Ascending aorta (tissue), 2 donors: ENCODE measurements at regions not wholly inside any gene's neighbourhood (a gene's known extent, or its start where the extent isn't known, plus 50 kb on each side); places are given as distances from the start of the nearest gene placed in this dataset.

ENCODE experiments used
- DNase-seq, 2 donors: peaks; one replicate each; pipeline ENCODE4 v3.0.0-alpha.2; 2019; ENCODE audit warnings: low spot score in 2 of 2
- H3K27ac ChIP-seq, 2 donors: fragments of 200-600 bp; sonication (generic); one replicate each; pipeline ENCODE4 v1.5.1; 2016 to 2017; ENCODE audit warnings: mild to moderate bottlenecking in 1 of 2
- H3K27me3 ChIP-seq: fragments of 200-600 bp; sonication (generic); one replicate; pipeline ENCODE4 v1.5.1; 2017
- H3K36me3 ChIP-seq, 2 donors: fragments of 200-600 bp; sonication (generic); one replicate each; pipeline ENCODE4 v1.5.1; 2016
- H3K4me1 ChIP-seq, 2 donors: fragments of 200-600 bp; sonication (generic); one replicate each; pipeline ENCODE4 v1.5.1; 2016 to 2017; ENCODE audit warnings: mild to moderate bottlenecking in 1 of 2
- H3K4me3 ChIP-seq, 2 donors: fragments of 200-600 bp; sonication (generic); one replicate each; pipeline ENCODE4 v1.5.1; 2016 to 2017; ENCODE audit warnings: mild to moderate bottlenecking in 1 of 2
- H3K9me3 ChIP-seq, 2 donors: fragments of 200-600 bp; sonication (generic); one replicate each; pipeline ENCODE4 v1.5.1; 2016
- CTCF ChIP-seq, 3 experiments: fragments of 200-600 bp in 2 of 3; fragments of 450-650 bp in 1 of 3; sonication (generic) in 2 of 3; IDR thresholded peaks; one replicate each; pipeline ENCODE4 v1.5.1; 2016 to 2019; ENCODE audit warnings: antibody characterized with exemption in 3 of 3, mild to moderate bottlenecking in 1 of 3, moderate library complexity in 1 of 3
- intact Hi-C: fragments of 100-400 bp; cut with DNase I; formaldehyde crosslinking; loops from one replicate; pipeline ENCODE4 v1.15.1; 2023

GRCh38 chr12:126506426-126507182 lies 1441.4 kb downstream of the AACS start:
- H3K4me1 ChIP-seq = no peaks in the 10 kb centered on the region
- H3K36me3 ChIP-seq = no peaks in the 10 kb centered on the region
- no peak overlapping the region for H3K27ac ChIP-seq
- intact Hi-C loops = no loop called here
- no peak for TF ChIP-seq CTCF (IDR thresholded peaks at IDR 0.05)
- H3K4me3 ChIP-seq = no peak overlapping the region
- H3K27me3 ChIP-seq = no peaks in the 10 kb centered on the region
- DNase-seq = no peak
- no peaks in the 10 kb centered on the region for H3K9me3 ChIP-seq

- Histone ChIP-seq H3K4me1 (no peaks in the 10 kb centered on the region), H3K9me3 (no peaks in the 10 kb centered on the region), H3K36me3 (no peaks in the 10 kb centered on the region), H3K27me3 (no peaks in the 10 kb centered on the region), H3K27ac (no peak overlapping the region), H3K4me3 (no peak overlapping the region)
- intact Hi-C loops = no loop called here
- TF ChIP-seq CTCF (IDR thresholded peaks at IDR 0.05) = no peak
- DNase-seq = no peak
Observed at GRCh38 chr12:126507231-126507630, 1442.0 kb downstream of the AACS start.

GRCh38 chr12:126509572-126509971 lies 1444.3 kb downstream of the AACS start:
- no peak for TF ChIP-seq CTCF (IDR thresholded peaks at IDR 0.05)
- no peaks in the 10 kb centered on the region for H3K4me1 ChIP-seq
- intact Hi-C loops = no loop called here

GRCh38 chr12:126510630-126511029 lies 1445.4 kb downstream of the AACS start:
- intact Hi-C loops = no loop called here
- Histone ChIP-seq H3K4me1 (no peaks in the 10 kb centered on the region), H3K9me3 (no peaks in the 10 kb centered on the region), H3K36me3 (no peaks in the 10 kb centered on the region), H3K27ac (no peak overlapping the region), H3K27me3 (no peaks in the 10 kb centered on the region), H3K4me3 (no peak overlapping the region)
- no peak for DNase-seq
- no peak for TF ChIP-seq CTCF (IDR thresholded peaks at IDR 0.05)

More at GRCh38 chr12:126509572-126509971, 1444.3 kb downstream of the AACS start:
- no peaks in the 10 kb centered on the region for H3K36me3 ChIP-seq
- no peaks in the 10 kb centered on the region for H3K27me3 ChIP-seq
- no peak overlapping the region for H3K27ac ChIP-seq
- no peaks in the 10 kb centered on the region for H3K9me3 ChIP-seq
- DNase-seq = no peak
- H3K4me3 ChIP-seq = no peak overlapping the region

- no peaks in the 10 kb centered on the region for H3K4me1 ChIP-seq
- intact Hi-C loops = no loop called here
Observed at GRCh38 chr12:126512916-126513913, 1448.0 kb downstream of the AACS start.

More at GRCh38 chr12:126512916-126513913, 1448.0 kb downstream of the AACS start:
- H3K4me3 ChIP-seq = no peak overlapping the region
- no peak for TF ChIP-seq CTCF (IDR thresholded peaks at IDR 0.05)
- no peaks in the 10 kb centered on the region for H3K9me3 ChIP-seq
- no peaks in the 10 kb centered on the region for H3K27me3 ChIP-seq
- no peak for DNase-seq
- no peaks in the 10 kb centered on the region for H3K36me3 ChIP-seq
- H3K27ac ChIP-seq = no peak overlapping the region
